ENCODE measurements at regions not wholly inside any gene's neighbourhood (a gene's known extent, or its start where the extent isn't known, plus 50 kb on each side); places are given as distances from the start of the nearest gene placed in this dataset.

GRCh38 chr2:4585057-4585635 lies 881.8 kb downstream of the DCDC2C start:
- no peak for ATAC-seq (ENCODE audit: low read depth)
- no peaks in the 10 kb centered on the region for H3K9me3 ChIP-seq (ENCODE audit: severe bottlenecking)
- no peaks in the 10 kb centered on the region for H3K36me3 ChIP-seq (ENCODE audit: low read depth)
- H3K27me3 ChIP-seq (ENCODE audit: insufficient read depth, poor library complexity, severe bottlenecking) = no peaks in the 10 kb centered on the region
- no peak overlapping the region for H3K4me3 ChIP-seq (ENCODE audit: severe bottlenecking)
- no peak overlapping the region for H3K27ac ChIP-seq (ENCODE audit: poor library complexity, severe bottlenecking)
- no peaks in the 10 kb centered on the region for H3K4me1 ChIP-seq (ENCODE audit: insufficient read depth, poor library complexity, severe bottlenecking)
- no peak for DNase-seq (ENCODE audit: low spot score)
- TF ChIP-seq CTCF (IDR thresholded peaks at IDR 0.05; ENCODE audit: poor library complexity, severe bottlenecking) = no peak

GRCh38 chr2:4588606-4589005 lies 885.2 kb downstream of the DCDC2C start:
- no peak overlapping the region for H3K4me3 ChIP-seq (ENCODE audit: severe bottlenecking)
- ATAC-seq (ENCODE audit: low read depth) (no peak), DNase-seq (ENCODE audit: low spot score) (no peak)
- no peak for TF ChIP-seq CTCF (IDR thresholded peaks at IDR 0.05; ENCODE audit: poor library complexity, severe bottlenecking)
- no peaks in the 10 kb centered on the region for H3K4me1 ChIP-seq (ENCODE audit: insufficient read depth, poor library complexity, severe bottlenecking)
- H3K36me3 ChIP-seq (ENCODE audit: low read depth) = no peaks in the 10 kb centered on the region
- H3K9me3 ChIP-seq (ENCODE audit: severe bottlenecking) = no peaks in the 10 kb centered on the region
- H3K27me3 ChIP-seq (ENCODE audit: insufficient read depth, poor library complexity, severe bottlenecking) = no peaks in the 10 kb centered on the region
- H3K27ac ChIP-seq (ENCODE audit: poor library complexity, severe bottlenecking) = no peak overlapping the region

- no peak for TF ChIP-seq CTCF (IDR thresholded peaks at IDR 0.05; ENCODE audit: poor library complexity, severe bottlenecking)
Observed at GRCh38 chr2:4591261-4591660, 887.9 kb downstream of the DCDC2C start.

GRCh38 chr2:4597400-4597799 lies 894.0 kb downstream of the DCDC2C start:
- Histone ChIP-seq H3K36me3 (ENCODE audit: low read depth) (no peaks in the 10 kb centered on the region), H3K9me3 (ENCODE audit: severe bottlenecking) (peaks cover 2% of the 10 kb centered on the region), H3K4me3 (ENCODE audit: severe bottlenecking) (no peak overlapping the region), H3K27ac (ENCODE audit: poor library complexity, severe bottlenecking) (no peak overlapping the region), H3K27me3 (ENCODE audit: insufficient read depth, poor library complexity, severe bottlenecking) (no peaks in the 10 kb centered on the region), H3K4me1 (ENCODE audit: insufficient read depth, poor library complexity, severe bottlenecking) (no peaks in the 10 kb centered on the region)
- DNase-seq (ENCODE audit: low spot score) (no peak), ATAC-seq (ENCODE audit: low read depth) (no peak)
- TF ChIP-seq CTCF (IDR thresholded peaks at IDR 0.05; ENCODE audit: poor library complexity, severe bottlenecking) = no peak

More at GRCh38 chr2:4591261-4591660, 887.9 kb downstream of the DCDC2C start:
- H3K4me1 ChIP-seq (ENCODE audit: insufficient read depth, poor library complexity, severe bottlenecking) = no peaks in the 10 kb centered on the region
- H3K4me3 ChIP-seq (ENCODE audit: severe bottlenecking) = no peak overlapping the region
- H3K36me3 ChIP-seq (ENCODE audit: low read depth) = no peaks in the 10 kb centered on the region
- no peaks in the 10 kb centered on the region for H3K27me3 ChIP-seq (ENCODE audit: insufficient read depth, poor library complexity, severe bottlenecking)
- no peak overlapping the region for H3K27ac ChIP-seq (ENCODE audit: poor library complexity, severe bottlenecking)
- peaks cover 2% of the 10 kb centered on the region for H3K9me3 ChIP-seq (ENCODE audit: severe bottlenecking)
- ATAC-seq (ENCODE audit: low read depth) (no peak), DNase-seq (ENCODE audit: low spot score) (no peak)

- DNase-seq (ENCODE audit: low spot score) (no peak), ATAC-seq (ENCODE audit: low read depth) (no peak)
- no peak for TF ChIP-seq CTCF (IDR thresholded peaks at IDR 0.05; ENCODE audit: poor library complexity, severe bottlenecking)
- no peaks in the 10 kb centered on the region for H3K4me1 ChIP-seq (ENCODE audit: insufficient read depth, poor library complexity, severe bottlenecking)
- no peaks in the 10 kb centered on the region for H3K36me3 ChIP-seq (ENCODE audit: low read depth)
- H3K4me3 ChIP-seq (ENCODE audit: severe bottlenecking) = no peak overlapping the region
- H3K9me3 ChIP-seq (ENCODE audit: severe bottlenecking) = no peaks in the 10 kb centered on the region
- no peaks in the 10 kb centered on the region for H3K27me3 ChIP-seq (ENCODE audit: insufficient read depth, poor library complexity, severe bottlenecking)
- no peak overlapping the region for H3K27ac ChIP-seq (ENCODE audit: poor library complexity, severe bottlenecking)
Observed at GRCh38 chr2:4604767-4605166, 901.4 kb downstream of the DCDC2C start.
